HG03378 (cell line): ENCODE measurements at regions not wholly inside any gene's neighbourhood (a gene's known extent, or its start where the extent isn't known, plus 50 kb on each side); places are given as distances from the start of the nearest gene placed in this dataset.
"Not testable (repeated sequence)": the region's sequence is repeated elsewhere in the genome, so short reads cannot be mapped to it uniquely, and the experiment has no call there.

Experiments used
- ATAC-seq: cut with Tn5 transposase; IDR thresholded peaks from one replicate; pipeline ENCODE4 v1.9.1; 2021; ENCODE audit warnings: mild to moderate bottlenecking, moderate library complexity; ENCODE audit not compliant: unreplicated experiment

- no peak for ATAC-seq
Observed at GRCh38 chr13:64180756-64181155, 2765.1 kb upstream of the PCDH20 start.

- ATAC-seq, result no peak
Observed at GRCh38 chr13:64165826-64166225, 2750.2 kb upstream of the PCDH20 start.

- ATAC-seq, result no peak
Observed at GRCh38 chr13:64164435-64164834, 2748.8 kb upstream of the PCDH20 start.

GRCh38 chr13:64160479-64160878 is 2744.8 kb upstream of the PCDH20 start:
- no peak for ATAC-seq

- ATAC-seq, result no peak
Observed at GRCh38 chr13:64158908-64159307, 2743.3 kb upstream of the PCDH20 start.

- no peak for ATAC-seq
Observed at GRCh38 chr13:64154514-64154913, 2738.9 kb upstream of the PCDH20 start.

- no peak for ATAC-seq
Observed at GRCh38 chr13:64130600-64130999, 2715.0 kb upstream of the PCDH20 start.

GRCh38 chr13:64130171-64130570 is 2714.5 kb upstream of the PCDH20 start:
- no peak for ATAC-seq

- no peak for ATAC-seq
Observed at GRCh38 chr13:64127856-64128255, 2712.2 kb upstream of the PCDH20 start.

- ATAC-seq, result no peak
Observed at GRCh38 chr13:64127192-64127591, 2711.5 kb upstream of the PCDH20 start.

- ATAC-seq, result not testable (repeated sequence)
Observed at GRCh38 chr13:64121023-64121709, 2705.5 kb upstream of the PCDH20 start.

- ATAC-seq, result no peak
Observed at GRCh38 chr13:64099994-64100393, 2684.3 kb upstream of the PCDH20 start.

- no peak for ATAC-seq
Observed at GRCh38 chr13:64090311-64090710, 2674.7 kb upstream of the PCDH20 start.

GRCh38 chr13:64088491-64088890 is 2672.8 kb upstream of the PCDH20 start:
- no peak for ATAC-seq

GRCh38 chr13:64087624-64088023 is 2672.0 kb upstream of the PCDH20 start:
- ATAC-seq, result no peak

GRCh38 chr13:64083811-64084210 is 2668.2 kb upstream of the PCDH20 start:
- ATAC-seq, result no peak

GRCh38 chr13:64083396-64083795 is 2667.7 kb upstream of the PCDH20 start:
- ATAC-seq, result no peak

- ATAC-seq, result no peak
Observed at GRCh38 chr13:64078480-64078936, 2662.9 kb upstream of the PCDH20 start.

GRCh38 chr13:64078025-64078424 is 2662.4 kb upstream of the PCDH20 start:
- no peak for ATAC-seq

- not testable (repeated sequence) for ATAC-seq
Observed at GRCh38 chr13:64077132-64077835, 2661.6 kb upstream of the PCDH20 start.

- ATAC-seq, result no peak
Observed at GRCh38 chr13:64075543-64076271, 2660.1 kb upstream of the PCDH20 start.

GRCh38 chr13:64074971-64075474 is 2659.4 kb upstream of the PCDH20 start:
- no peak for ATAC-seq
